ENCODE measurements at regions not wholly inside any gene's neighbourhood (a gene's known extent, or its start where the extent isn't known, plus 50 kb on each side); places are given as distances from the start of the nearest gene placed in this dataset.

DNA sequence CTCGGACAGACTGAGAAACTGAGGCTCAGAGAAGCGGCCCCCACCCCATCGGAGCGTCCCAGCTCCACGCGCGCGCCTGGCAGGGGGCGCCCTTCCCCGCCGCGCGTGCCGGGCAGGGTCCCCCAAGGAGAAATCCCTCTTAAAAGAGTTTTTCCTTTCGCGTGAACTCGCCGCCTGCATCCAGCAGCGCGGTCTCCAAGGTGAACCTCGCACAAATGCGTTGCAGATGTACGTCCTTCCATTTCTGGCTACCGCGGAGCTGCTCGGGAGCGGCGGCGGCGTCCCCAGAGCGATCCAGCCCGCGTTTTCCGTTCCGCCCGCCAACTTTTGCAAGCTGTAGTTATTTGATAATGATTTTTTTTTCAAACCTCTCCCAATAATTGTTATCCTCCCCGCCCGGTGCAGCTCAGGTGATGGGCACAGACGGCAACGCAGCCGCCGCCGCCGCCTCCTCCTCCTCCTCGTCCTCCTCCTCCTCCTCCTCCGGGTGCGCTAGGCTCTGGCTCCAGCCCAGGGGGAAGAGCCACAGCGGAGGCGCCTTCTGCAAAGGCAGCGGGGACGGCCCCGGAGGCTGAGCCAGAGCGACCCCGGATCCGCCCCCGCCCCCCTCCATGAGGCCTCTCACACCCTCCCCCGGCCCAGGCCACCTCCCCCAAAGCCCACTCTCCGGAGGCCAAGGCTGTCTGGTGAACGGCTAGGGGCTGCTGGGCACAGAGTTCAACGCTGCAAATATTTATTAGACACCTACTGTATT is 74.0 kb upstream of the CUX1 start:
- Histone ChIP-seq H3K4me2 (peak overlapping the region; percentile 94), H3K27me3 (no peaks in the 10 kb centered on the region), H3K4me1 (ENCODE audit: insufficient read depth) (no peaks in the 10 kb centered on the region), H3K79me2 (no peaks in the 10 kb centered on the region), H3K4me3 (peak overlapping the region; percentile 66), H4K20me1 (ENCODE audit: insufficient read depth, poor library complexity, severe bottlenecking) (no peaks in the 10 kb centered on the region), H3K27ac (no peak overlapping the region), H3K36me3 (replicated peaks; ENCODE audit: insufficient read depth, low read depth) (no peaks in the 10 kb centered on the region), H3K9me3 (ENCODE audit: low read depth) (no peaks in the 10 kb centered on the region), H2AFZ (peak overlapping the region; percentile 54), H3K9me2 (replicated peaks; ENCODE audit: insufficient read depth) (no peaks in the 10 kb centered on the region)
- DNase-seq (ENCODE audit: low spot score) = peak; percentile 70
- 2% methylated on average over 47 of the region's 60 CpGs for WGBS (ENCODE audit: low lambda C conversion rate, missing lambda C conversion rate)
- TF ChIP-seq, protein P1, sequence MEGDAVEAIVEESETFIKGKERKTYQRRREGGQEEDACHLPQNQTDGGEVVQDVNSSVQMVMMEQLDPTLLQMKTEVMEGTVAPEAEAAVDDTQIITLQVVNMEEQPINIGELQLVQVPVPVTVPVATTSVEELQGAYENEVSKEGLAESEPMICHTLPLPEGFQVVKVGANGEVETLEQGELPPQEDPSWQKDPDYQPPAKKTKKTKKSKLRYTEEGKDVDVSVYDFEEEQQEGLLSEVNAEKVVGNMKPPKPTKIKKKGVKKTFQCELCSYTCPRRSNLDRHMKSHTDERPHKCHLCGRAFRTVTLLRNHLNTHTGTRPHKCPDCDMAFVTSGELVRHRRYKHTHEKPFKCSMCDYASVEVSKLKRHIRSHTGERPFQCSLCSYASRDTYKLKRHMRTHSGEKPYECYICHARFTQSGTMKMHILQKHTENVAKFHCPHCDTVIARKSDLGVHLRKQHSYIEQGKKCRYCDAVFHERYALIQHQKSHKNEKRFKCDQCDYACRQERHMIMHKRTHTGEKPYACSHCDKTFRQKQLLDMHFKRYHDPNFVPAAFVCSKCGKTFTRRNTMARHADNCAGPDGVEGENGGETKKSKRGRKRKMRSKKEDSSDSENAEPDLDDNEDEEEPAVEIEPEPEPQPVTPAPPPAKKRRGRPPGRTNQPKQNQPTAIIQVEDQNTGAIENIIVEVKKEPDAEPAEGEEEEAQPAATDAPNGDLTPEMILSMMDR (IDR thresholded peaks at IDR 0.05; ENCODE audit: poor library complexity) = peak; percentile 67
- no peak for TF ChIP-seq EZH2 (IDR thresholded peaks at IDR 0.05; ENCODE audit: borderline replicate concordance)

DNA sequence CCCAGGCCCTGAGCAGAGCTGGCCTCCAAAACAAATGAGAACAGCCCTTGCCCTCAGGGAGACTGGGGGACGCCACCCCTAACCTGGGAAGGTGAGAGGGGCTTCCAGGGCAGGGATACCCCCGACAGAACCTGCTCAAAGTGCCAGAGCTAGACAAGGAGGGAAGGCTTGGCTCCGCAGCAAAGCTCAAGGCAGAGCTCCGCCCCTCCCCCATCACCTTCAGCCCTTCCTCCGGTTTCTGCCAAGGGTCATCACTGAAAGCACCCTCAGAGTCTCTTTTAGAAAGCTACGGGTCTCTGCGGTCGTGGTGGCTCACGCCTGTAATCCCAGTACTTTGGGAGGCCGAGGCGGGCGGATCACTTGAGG is 73.4 kb upstream of the CUX1 start:
- whole genome bisulfite sequencing (ENCODE audit: low lambda C conversion rate, missing lambda C conversion rate) = 34% methylated on average over 12 of the region's 12 CpGs
- H3K4me3 ChIP-seq = no peak overlapping the region
- H3K9me2 ChIP-seq (replicated peaks; ENCODE audit: insufficient read depth) = no peaks in the 10 kb centered on the region
- no peaks in the 10 kb centered on the region for H3K27me3 ChIP-seq
- H2AFZ ChIP-seq = peak overlapping the region; percentile 54
- H3K9me3 ChIP-seq (ENCODE audit: low read depth) = no peaks in the 10 kb centered on the region
- H3K79me2 ChIP-seq = no peaks in the 10 kb centered on the region
- H3K4me1 ChIP-seq (ENCODE audit: insufficient read depth) = no peaks in the 10 kb centered on the region
- no peak for TF ChIP-seq EZH2 (IDR thresholded peaks at IDR 0.05; ENCODE audit: borderline replicate concordance)
- TF ChIP-seq EZH2phosphoT487 (IDR thresholded peaks at IDR 0.05; ENCODE audit: low read depth, severe bottlenecking, unreplicated experiment) = no peak
- TF ChIP-seq, protein P1 (IDR thresholded peaks at IDR 0.05; ENCODE audit: poor library complexity) = no peak
- H3K36me3 ChIP-seq (replicated peaks; ENCODE audit: insufficient read depth, low read depth) = no peaks in the 10 kb centered on the region
- H4K20me1 ChIP-seq (ENCODE audit: insufficient read depth, poor library complexity, severe bottlenecking) = no peaks in the 10 kb centered on the region
- H3K27ac ChIP-seq = no peak overlapping the region
- peak overlapping the region; percentile 94 for H3K4me2 ChIP-seq
- DNase-seq (ENCODE audit: low spot score) = no peak

DNA sequence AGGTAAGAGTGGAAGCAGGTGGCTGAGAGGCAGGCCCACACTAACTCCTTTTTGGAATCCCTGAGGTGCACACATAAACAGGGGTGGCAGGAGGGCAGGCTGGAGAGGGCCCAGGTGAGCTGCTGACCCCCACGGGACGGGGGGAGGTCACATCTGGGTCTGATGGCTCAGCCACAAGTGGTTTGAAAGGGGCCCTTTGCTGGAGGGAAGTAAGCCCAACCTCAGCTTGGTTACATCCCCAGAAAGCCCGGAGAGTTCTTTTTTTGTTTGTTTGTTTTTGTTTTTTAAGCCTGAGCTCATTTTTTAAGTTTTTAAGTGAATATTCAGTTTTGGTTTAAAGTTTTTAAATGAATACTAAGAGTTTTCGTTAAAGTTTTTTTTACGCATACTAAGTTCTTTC is 72.8 kb upstream of the CUX1 start:
- Histone ChIP-seq H3K36me3 (replicated peaks; ENCODE audit: insufficient read depth, low read depth) (no peaks in the 10 kb centered on the region), H3K9me3 (ENCODE audit: low read depth) (no peaks in the 10 kb centered on the region), H2AFZ (no peak overlapping the region), H3K9me2 (replicated peaks; ENCODE audit: insufficient read depth) (no peaks in the 10 kb centered on the region), H3K4me3 (no peak overlapping the region), H3K4me2 (no peak overlapping the region), H3K79me2 (no peaks in the 10 kb centered on the region), H3K27ac (no peak overlapping the region), H3K27me3 (no peaks in the 10 kb centered on the region), H3K4me1 (ENCODE audit: insufficient read depth) (no peaks in the 10 kb centered on the region), H4K20me1 (ENCODE audit: insufficient read depth, poor library complexity, severe bottlenecking) (no peaks in the 10 kb centered on the region)
- TF ChIP-seq, protein P1 (IDR thresholded peaks at IDR 0.05; ENCODE audit: poor library complexity) = no peak
- no peak for TF ChIP-seq EZH2phosphoT487 (IDR thresholded peaks at IDR 0.05; ENCODE audit: low read depth, severe bottlenecking, unreplicated experiment)
- TF ChIP-seq EZH2 (IDR thresholded peaks at IDR 0.05; ENCODE audit: borderline replicate concordance) = no peak
- DNase-seq (ENCODE audit: low spot score) = no peak
- WGBS (ENCODE audit: low lambda C conversion rate, missing lambda C conversion rate) = 79% methylated on average over 5 of the region's 5 CpGs
